ENCODE measurements at regions not wholly inside any gene's neighbourhood (a gene's known extent, or its start where the extent isn't known, plus 50 kb on each side); places are given as distances from the start of the nearest gene placed in this dataset.

- H3K9ac ChIP-seq (ENCODE audit: low read depth, low read length): no peak overlapping the region
- H3K27me3 ChIP-seq (ENCODE audit: control insufficient read depth, insufficient read depth, low read length): no peaks in the 10 kb centered on the region
Observed at GRCh38 chr4:175953116-175953515, 112.5 kb upstream of the WDR17 start.

DNA sequence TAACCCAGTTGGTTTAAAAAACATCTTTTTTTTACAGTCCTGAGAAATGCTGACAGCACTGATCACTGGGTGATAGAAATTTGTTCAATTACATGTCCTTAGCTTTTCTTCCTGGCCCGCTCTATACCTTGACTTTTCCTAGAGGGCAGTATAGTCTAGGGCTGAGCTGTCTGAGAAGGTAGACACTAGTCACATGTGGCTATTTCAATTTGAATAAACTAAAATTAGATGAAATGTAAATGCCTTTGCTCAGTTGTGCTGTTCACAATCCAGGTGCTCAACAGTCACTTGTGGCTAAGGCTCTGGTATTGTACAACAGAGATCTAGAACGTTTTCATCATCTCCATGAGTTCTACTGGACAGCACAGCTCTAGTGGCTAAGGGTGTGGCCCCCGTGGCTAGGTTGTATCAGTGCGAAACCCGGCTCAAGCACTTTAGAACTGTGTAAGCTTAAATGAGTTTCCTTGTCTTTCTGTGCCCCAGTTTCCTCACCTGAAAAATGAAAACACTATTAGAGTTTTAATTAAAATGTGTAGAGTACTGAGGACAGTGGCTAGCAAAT is 111.6 kb upstream of the WDR17 start:
- Histone ChIP-seq H3K9ac (ENCODE audit: low read depth, low read length) (no peak overlapping the region), H3K27me3 (ENCODE audit: control insufficient read depth, insufficient read depth, low read length) (no peaks in the 10 kb centered on the region), H3K4me3 (ENCODE audit: low read depth, low read length) (no peak overlapping the region), H3K36me3 (ENCODE audit: control insufficient read depth, insufficient read depth, low read length) (no peaks in the 10 kb centered on the region), H3K4me1 (ENCODE audit: control insufficient read depth, insufficient read depth, low read length) (no peaks in the 10 kb centered on the region), H3K9me3 (ENCODE audit: control insufficient read depth, insufficient read depth, low read length) (no peaks in the 10 kb centered on the region)

More at GRCh38 chr4:175953116-175953515, 112.5 kb upstream of the WDR17 start:
- Histone ChIP-seq H3K4me1 (ENCODE audit: control insufficient read depth, insufficient read depth, low read length) (no peaks in the 10 kb centered on the region), H3K36me3 (ENCODE audit: control insufficient read depth, insufficient read depth, low read length) (no peaks in the 10 kb centered on the region), H3K4me3 (ENCODE audit: low read depth, low read length) (no peak overlapping the region), H3K9me3 (ENCODE audit: control insufficient read depth, insufficient read depth, low read length) (no peaks in the 10 kb centered on the region)

- Histone ChIP-seq H3K4me1 (ENCODE audit: control insufficient read depth, insufficient read depth, low read length) (no peaks in the 10 kb centered on the region), H3K9ac (ENCODE audit: low read depth, low read length) (no peak overlapping the region), H3K4me3 (ENCODE audit: low read depth, low read length) (no peak overlapping the region), H3K36me3 (ENCODE audit: control insufficient read depth, insufficient read depth, low read length) (no peaks in the 10 kb centered on the region), H3K9me3 (ENCODE audit: control insufficient read depth, insufficient read depth, low read length) (no peaks in the 10 kb centered on the region), H3K27me3 (ENCODE audit: control insufficient read depth, insufficient read depth, low read length) (no peaks in the 10 kb centered on the region)
Observed at GRCh38 chr4:175954685-175955084, 111.0 kb upstream of the WDR17 start.

- Histone ChIP-seq H3K4me3 (ENCODE audit: low read depth, low read length) (no peak overlapping the region), H3K27me3 (ENCODE audit: control insufficient read depth, insufficient read depth, low read length) (no peaks in the 10 kb centered on the region), H3K36me3 (ENCODE audit: control insufficient read depth, insufficient read depth, low read length) (no peaks in the 10 kb centered on the region), H3K9me3 (ENCODE audit: control insufficient read depth, insufficient read depth, low read length) (no peaks in the 10 kb centered on the region), H3K4me1 (ENCODE audit: control insufficient read depth, insufficient read depth, low read length) (no peaks in the 10 kb centered on the region), H3K9ac (ENCODE audit: low read depth, low read length) (no peak overlapping the region)
Observed at GRCh38 chr4:175961604-175962003, 104.0 kb upstream of the WDR17 start.

GRCh38 chr4:175970072-175970471 is 95.6 kb upstream of the WDR17 start:
- Histone ChIP-seq H3K9me3 (ENCODE audit: control insufficient read depth, insufficient read depth, low read length) (no peaks in the 10 kb centered on the region), H3K4me1 (ENCODE audit: control insufficient read depth, insufficient read depth, low read length) (peaks cover 15% of the 10 kb centered on the region), H3K4me3 (ENCODE audit: low read depth, low read length) (no peak overlapping the region), H3K27me3 (ENCODE audit: control insufficient read depth, insufficient read depth, low read length) (no peaks in the 10 kb centered on the region), H3K9ac (ENCODE audit: low read depth, low read length) (no peak overlapping the region), H3K36me3 (ENCODE audit: control insufficient read depth, insufficient read depth, low read length) (no peaks in the 10 kb centered on the region)

DNA sequence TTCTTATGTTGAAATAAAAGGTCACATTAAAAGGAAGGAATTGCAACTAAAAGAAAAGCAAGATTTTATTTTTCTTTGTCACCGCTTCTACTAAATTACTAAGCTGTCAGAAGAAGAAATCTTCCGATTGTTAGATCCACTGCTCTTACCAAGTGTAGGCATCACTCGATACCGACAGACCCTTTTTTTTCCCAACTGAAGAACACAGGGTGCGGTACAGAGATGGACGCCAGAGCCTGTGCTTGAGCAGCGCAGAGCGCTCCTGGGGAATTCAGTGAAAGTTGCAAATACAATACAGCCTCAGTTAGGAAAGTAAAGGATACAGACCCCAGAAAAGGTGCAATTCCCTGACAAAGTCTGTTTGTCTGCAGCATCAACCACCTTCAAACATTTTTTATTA is 94.9 kb upstream of the WDR17 start:
- Histone ChIP-seq H3K9ac (ENCODE audit: low read depth, low read length) (no peak overlapping the region), H3K4me3 (ENCODE audit: low read depth, low read length) (no peak overlapping the region), H3K27me3 (ENCODE audit: control insufficient read depth, insufficient read depth, low read length) (no peaks in the 10 kb centered on the region), H3K4me1 (ENCODE audit: control insufficient read depth, insufficient read depth, low read length) (peaks cover 15% of the 10 kb centered on the region), H3K9me3 (ENCODE audit: control insufficient read depth, insufficient read depth, low read length) (no peaks in the 10 kb centered on the region), H3K36me3 (ENCODE audit: control insufficient read depth, insufficient read depth, low read length) (no peaks in the 10 kb centered on the region)

DNA sequence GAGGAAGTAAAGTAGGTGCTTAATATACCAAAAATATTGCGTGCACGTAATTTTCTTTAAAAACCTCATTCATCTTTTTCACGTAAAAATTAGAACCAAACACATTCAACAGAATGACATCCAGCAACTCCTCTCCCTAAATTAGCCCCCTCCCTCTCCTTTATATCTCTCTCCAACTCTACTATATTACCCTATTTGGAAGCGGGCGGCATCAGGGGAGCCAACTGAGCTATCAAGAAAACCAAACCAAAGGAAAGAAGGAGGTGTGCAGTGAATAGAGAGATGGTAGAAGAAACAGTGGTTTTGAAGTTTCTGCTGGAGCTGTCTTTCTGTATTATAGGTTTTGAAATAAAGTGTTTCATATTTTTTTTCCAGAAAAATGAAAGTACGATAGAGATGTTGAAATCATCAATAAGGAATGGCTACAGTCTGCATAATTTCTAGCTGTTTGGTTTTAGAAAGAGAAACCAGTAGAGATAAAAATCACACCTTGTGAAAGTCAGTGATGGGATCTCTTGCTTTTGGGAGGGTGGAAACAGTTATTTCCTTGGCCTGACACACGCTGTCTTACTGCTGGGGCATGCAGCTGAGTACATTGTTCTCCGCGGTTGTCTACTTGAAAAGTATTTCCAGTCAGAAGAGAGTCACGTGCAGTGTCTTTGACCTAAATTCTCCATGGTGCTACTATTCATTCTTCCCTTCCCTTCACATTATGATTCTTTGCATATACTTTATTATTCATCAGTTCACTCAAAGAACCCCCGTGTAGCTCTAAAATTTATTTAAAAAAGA is 94.1 kb upstream of the WDR17 start:
- Histone ChIP-seq H3K27me3 (ENCODE audit: control insufficient read depth, insufficient read depth, low read length) (no peaks in the 10 kb centered on the region), H3K9ac (ENCODE audit: low read depth, low read length) (no peak overlapping the region), H3K36me3 (ENCODE audit: control insufficient read depth, insufficient read depth, low read length) (no peaks in the 10 kb centered on the region), H3K9me3 (ENCODE audit: control insufficient read depth, insufficient read depth, low read length) (no peaks in the 10 kb centered on the region), H3K4me1 (ENCODE audit: control insufficient read depth, insufficient read depth, low read length) (peaks cover 15% of the 10 kb centered on the region), H3K4me3 (ENCODE audit: low read depth, low read length) (no peak overlapping the region)

DNA sequence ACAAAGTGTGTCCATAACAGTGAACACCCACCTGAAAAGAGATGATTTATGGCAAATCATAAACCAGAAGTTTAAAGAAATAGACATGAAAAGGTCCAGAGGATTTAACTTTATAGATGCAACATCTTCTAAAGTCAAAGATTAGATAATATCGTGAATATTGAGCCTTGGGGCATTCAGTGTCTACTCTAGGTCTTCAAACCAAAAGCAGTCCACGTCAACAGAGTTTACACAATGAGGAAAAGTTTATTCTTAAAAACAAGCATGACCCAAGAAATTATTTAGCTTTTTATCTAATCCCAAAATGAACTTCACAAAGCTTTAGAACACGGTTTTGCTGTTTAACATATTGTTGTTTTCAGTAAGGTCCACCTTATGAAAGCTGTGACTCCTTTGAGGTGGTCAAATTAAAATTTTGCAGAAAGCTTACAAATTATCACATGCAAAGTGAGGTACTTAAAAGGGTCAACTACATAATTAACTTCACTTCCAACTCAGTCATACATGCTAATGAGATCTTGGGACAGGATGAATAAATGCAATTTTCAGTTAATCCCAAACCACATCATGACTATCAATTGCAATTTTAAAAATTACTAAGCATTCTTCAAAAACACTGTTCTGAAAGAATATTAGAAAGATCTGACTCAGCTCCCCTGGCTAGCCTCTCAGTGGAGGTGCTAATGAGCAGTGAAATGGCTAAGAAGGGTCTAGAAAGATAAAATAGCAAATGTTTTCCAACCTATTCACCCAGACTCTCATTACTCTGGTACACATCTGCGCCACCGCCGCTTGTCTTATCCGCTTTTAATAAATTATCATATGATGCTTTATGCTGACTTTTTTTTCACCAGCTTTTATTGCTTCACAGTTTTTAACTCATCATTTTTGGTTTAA is 92.4 kb upstream of the WDR17 start:
- no peaks in the 10 kb centered on the region for H3K27me3 ChIP-seq (ENCODE audit: control insufficient read depth, insufficient read depth, low read length)
- H3K4me3 ChIP-seq (ENCODE audit: low read depth, low read length): no peak overlapping the region
- no peak overlapping the region for H3K9ac ChIP-seq (ENCODE audit: low read depth, low read length)
- H3K4me1 ChIP-seq (ENCODE audit: control insufficient read depth, insufficient read depth, low read length): peaks cover 15% of the 10 kb centered on the region
- H3K9me3 ChIP-seq (ENCODE audit: control insufficient read depth, insufficient read depth, low read length): no peaks in the 10 kb centered on the region
- no peaks in the 10 kb centered on the region for H3K36me3 ChIP-seq (ENCODE audit: control insufficient read depth, insufficient read depth, low read length)

- Histone ChIP-seq H3K9ac (ENCODE audit: low read depth, low read length) (no peak overlapping the region), H3K4me1 (ENCODE audit: control insufficient read depth, insufficient read depth, low read length) (peaks cover 4% of the 10 kb centered on the region), H3K36me3 (ENCODE audit: control insufficient read depth, insufficient read depth, low read length) (no peaks in the 10 kb centered on the region), H3K9me3 (ENCODE audit: control insufficient read depth, insufficient read depth, low read length) (no peaks in the 10 kb centered on the region), H3K4me3 (ENCODE audit: low read depth, low read length) (no peak overlapping the region), H3K27me3 (ENCODE audit: control insufficient read depth, insufficient read depth, low read length) (no peaks in the 10 kb centered on the region)
Observed at GRCh38 chr4:175983636-175984035, 82.0 kb upstream of the WDR17 start.

DNA sequence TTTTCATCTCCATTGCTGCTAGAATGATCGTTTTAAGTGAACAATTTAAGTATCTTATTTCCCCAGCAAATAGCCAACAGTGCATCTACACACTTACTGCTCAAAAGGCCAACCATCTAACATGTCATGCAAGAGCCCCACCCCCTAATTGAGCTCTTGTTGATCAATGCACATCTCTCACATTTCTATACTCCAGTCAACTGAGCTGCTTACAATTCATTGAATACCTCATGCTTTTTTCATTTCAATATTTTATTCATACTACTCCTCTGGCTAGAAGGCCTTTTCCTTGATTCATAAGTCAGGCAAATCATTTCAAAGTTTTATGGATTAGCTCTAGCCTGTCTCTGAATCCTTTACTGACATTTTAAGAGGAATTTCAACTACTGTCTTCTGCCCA is 79.0 kb upstream of the WDR17 start:
- Histone ChIP-seq H3K27me3 (ENCODE audit: control insufficient read depth, insufficient read depth, low read length) (no peaks in the 10 kb centered on the region), H3K4me3 (ENCODE audit: low read depth, low read length) (no peak overlapping the region), H3K4me1 (ENCODE audit: control insufficient read depth, insufficient read depth, low read length) (peaks cover 4% of the 10 kb centered on the region), H3K36me3 (ENCODE audit: control insufficient read depth, insufficient read depth, low read length) (no peaks in the 10 kb centered on the region), H3K9me3 (ENCODE audit: control insufficient read depth, insufficient read depth, low read length) (no peaks in the 10 kb centered on the region), H3K9ac (ENCODE audit: low read depth, low read length) (no peak overlapping the region)

GRCh38 chr4:175988511-175988910 is 77.1 kb upstream of the WDR17 start:
- no peaks in the 10 kb centered on the region for H3K9me3 ChIP-seq (ENCODE audit: control insufficient read depth, insufficient read depth, low read length)
- H3K4me1 ChIP-seq (ENCODE audit: control insufficient read depth, insufficient read depth, low read length): peaks cover 4% of the 10 kb centered on the region
- no peak overlapping the region for H3K9ac ChIP-seq (ENCODE audit: low read depth, low read length)
- no peaks in the 10 kb centered on the region for H3K36me3 ChIP-seq (ENCODE audit: control insufficient read depth, insufficient read depth, low read length)
- no peak overlapping the region for H3K4me3 ChIP-seq (ENCODE audit: low read depth, low read length)
- no peaks in the 10 kb centered on the region for H3K27me3 ChIP-seq (ENCODE audit: control insufficient read depth, insufficient read depth, low read length)

All from iPS-15b (cell line).